ENCODE measurements at regions not wholly inside any gene's neighbourhood (a gene's known extent, or its start where the extent isn't known, plus 50 kb on each side); places are given as distances from the start of the nearest gene placed in this dataset.

GRCh38 chr10:118910702-118911101, 118.8 kb upstream of the NANOS1 start (continued):
- TF ChIP-seq FOSL1 (IDR thresholded peaks at IDR 0.05; ENCODE audit: insufficient read depth, low read depth, low read length) (no peak), SIX5 (IDR thresholded peaks at IDR 0.05; ENCODE audit: low read depth, low read length) (no peak)

Measured in H1 (cell line).